Right lobe of liver (tissue), 6 donors: ENCODE measurements at regions not wholly inside any gene's neighbourhood (a gene's known extent, or its start where the extent isn't known, plus 50 kb on each side); places are given as distances from the start of the nearest gene placed in this dataset.

ENCODE experiments used
- ATAC-seq, 4 donors: fragments of 200-7000 bp; cut with Tn5 transposase; one replicate each; pipeline ENCODE4 v1.9.1; 2020; ENCODE audit warnings: mild to moderate bottlenecking in 4 of 4, moderate library complexity in 4 of 4
- DNase-seq, 3 donors: peaks; one replicate each; pipeline ENCODE4 v3.0.0-alpha.2; 2020
- H3K27ac ChIP-seq, 3 donors: fragments of 200-600 bp; one replicate each; pipeline ENCODE4 v1.8.0; 2022
- H3K27me3 ChIP-seq, 2 donors: fragments of 200-600 bp; one replicate each; pipeline ENCODE4 v1.8.0; 2022
- H3K36me3 ChIP-seq, 4 donors: fragments of 200-600 bp; sonication (generic) in 1 of 4; one replicate each; pipeline versions ENCODE4 v1.5.1 to v1.8.0; 2017 to 2022; ENCODE audit warnings: control low read depth in 1 of 4
- H3K4me1 ChIP-seq, 4 donors: fragments of 200-600 bp; sonication (generic) in 1 of 4; one replicate each; pipeline versions ENCODE4 v1.5.1 to v1.8.0; 2017 to 2022; ENCODE audit warnings: control low read depth in 1 of 4
- H3K4me3 ChIP-seq, 3 donors: fragments of 200-600 bp; one replicate each; pipeline ENCODE4 v1.8.0; 2022
- H3K9me3 ChIP-seq, 4 donors: fragments of 200-600 bp; sonication (generic) in 1 of 4; one replicate each; pipeline versions ENCODE4 v1.5.1 to v1.8.0; 2017 to 2022; ENCODE audit warnings: control low read depth in 1 of 4
- CTCF ChIP-seq, 4 donors: fragments of 200-600 bp in 3 of 4; fragments of 450-650 bp in 1 of 4; IDR thresholded peaks; one replicate each; pipeline versions ENCODE4 v1.5.1 to v1.8.0; 2016 to 2022; ENCODE audit warnings: antibody characterized with exemption in 4 of 4, mild to moderate bottlenecking in 2 of 4
- POLR2A ChIP-seq: fragments of 450-650 bp; IDR thresholded peaks from one replicate; pipeline ENCODE4 v1.6.1; 2017; ENCODE audit warnings: antibody characterized with exemption, mild to moderate bottlenecking
- WGBS: methylation state at CpG from one replicate; pipeline ENCODE4 v1.1.6; 2018; ENCODE audit warnings: low coverage, low lambda C conversion rate; ENCODE audit not compliant: insufficient coverage; ENCODE audit errors: missing lambda C conversion rate; 5-methylcytosine and 5-hydroxymethylcytosine counted together
- intact Hi-C, 2 donors: fragments of 100-400 bp; cut with DNase I; formaldehyde crosslinking; loops; one replicate each; pipeline versions ENCODE4 v1.11.2 to v1.14.1; 2022
- donor health status: DM: no; HTN: yes; CAD: no.
- donor health status: DM: no; HTN: no; CAD: no.
- donor health status: DM: no; HTN: no; CAD: no.
- donor health status: DM: no; HTN: yes; CAD: no.
- donor health status: DM: no; HTN: yes; CAD: no.

GRCh38 chr10:31601136-31601535, 282.1 kb downstream of the ZEB1 start:
- H3K4me1 ChIP-seq = peaks cover 0 to 3% (median 0%) of the 10 kb centered on the region in 4 donors
- ATAC-seq (no peak), DNase-seq (no peak)
- H3K27ac ChIP-seq = no peak overlapping the region
- H3K36me3 ChIP-seq = no peaks in the 10 kb centered on the region
- H3K27me3 ChIP-seq = no peaks in the 10 kb centered on the region
- WGBS = 90% methylated on average over 3 of the region's 3 CpGs
- TF ChIP-seq CTCF (IDR thresholded peaks at IDR 0.05) (no peak), POLR2A (no peak)
- intact Hi-C loops = no loop called here
- no peaks in the 10 kb centered on the region for H3K9me3 ChIP-seq
- no peak overlapping the region for H3K4me3 ChIP-seq

GRCh38 chr10:31599626-31600504, 280.8 kb downstream of the ZEB1 start:
- H3K36me3 ChIP-seq = no peaks in the 10 kb centered on the region
- H3K9me3 ChIP-seq = no peaks in the 10 kb centered on the region
- WGBS = 82% methylated on average over 7 of the region's 9 CpGs
- H3K27ac ChIP-seq = no peak overlapping the region
- no peaks in the 10 kb centered on the region for H3K27me3 ChIP-seq
- intact Hi-C loops = no loop called here
- no peak overlapping the region for H3K4me3 ChIP-seq
- DNase-seq (no peak), ATAC-seq (no peak)
- TF ChIP-seq CTCF (IDR thresholded peaks at IDR 0.05) = no peak
- TF ChIP-seq POLR2A = no peak
- H3K4me1 ChIP-seq = peaks cover 0 to 3% (median 0%) of the 10 kb centered on the region in 4 donors

GRCh38 chr10:31596765-31597164, 277.7 kb downstream of the ZEB1 start:
- 100% methylated on average over 1 of the region's 2 CpGs for WGBS
- intact Hi-C loops = no loop called here
- Histone ChIP-seq H3K4me3 (no peak overlapping the region), H3K9me3 (no peaks in the 10 kb centered on the region), H3K27me3 (no peaks in the 10 kb centered on the region), H3K27ac (no peak overlapping the region), H3K4me1 (no peaks in the 10 kb centered on the region), H3K36me3 (no peaks in the 10 kb centered on the region)
- ATAC-seq (no peak), DNase-seq (no peak)
- no peak for TF ChIP-seq CTCF (IDR thresholded peaks at IDR 0.05)
- no peak for TF ChIP-seq POLR2A

GRCh38 chr10:31595992-31596391, 277.0 kb downstream of the ZEB1 start:
- WGBS = 57% methylated on average over 3 of the region's 3 CpGs
- Histone ChIP-seq H3K4me1 (no peaks in the 10 kb centered on the region), H3K27ac (no peak overlapping the region), H3K36me3 (no peaks in the 10 kb centered on the region), H3K4me3 (no peak overlapping the region), H3K9me3 (no peaks in the 10 kb centered on the region), H3K27me3 (no peaks in the 10 kb centered on the region)
- no peak for TF ChIP-seq CTCF (IDR thresholded peaks at IDR 0.05)
- no peak for TF ChIP-seq POLR2A
- no peak for DNase-seq
- intact Hi-C loops = no loop called here
- ATAC-seq = no peak
